Breast epithelium (tissue), 3 donors: ENCODE measurements at regions not wholly inside any gene's neighbourhood (a gene's known extent, or its start where the extent isn't known, plus 50 kb on each side); places are given as distances from the start of the nearest gene placed in this dataset.

ENCODE experiments used
- CTCF ChIP-seq, 3 donors: fragments of 450-650 bp; IDR thresholded peaks; one replicate each; pipeline ENCODE4 v1.5.1; 2016 to 2017; ENCODE audit warnings: antibody characterized with exemption in 3 of 3, mild to moderate bottlenecking in 3 of 3, moderate library complexity in 3 of 3
- POLR2A ChIP-seq: fragments of 450-650 bp; IDR thresholded peaks from one replicate; pipeline ENCODE4 v1.6.1; 2016; ENCODE audit warnings: antibody characterized with exemption, mild to moderate bottlenecking, moderate library complexity
- POLR2AphosphoS5 ChIP-seq, 3 donors: sonication (generic); formaldehyde crosslinking; IDR thresholded peaks; one replicate each; pipeline ENCODE4 v1.6.1; 2017; ENCODE audit warnings: antibody characterized with exemption in 3 of 3

DNA sequence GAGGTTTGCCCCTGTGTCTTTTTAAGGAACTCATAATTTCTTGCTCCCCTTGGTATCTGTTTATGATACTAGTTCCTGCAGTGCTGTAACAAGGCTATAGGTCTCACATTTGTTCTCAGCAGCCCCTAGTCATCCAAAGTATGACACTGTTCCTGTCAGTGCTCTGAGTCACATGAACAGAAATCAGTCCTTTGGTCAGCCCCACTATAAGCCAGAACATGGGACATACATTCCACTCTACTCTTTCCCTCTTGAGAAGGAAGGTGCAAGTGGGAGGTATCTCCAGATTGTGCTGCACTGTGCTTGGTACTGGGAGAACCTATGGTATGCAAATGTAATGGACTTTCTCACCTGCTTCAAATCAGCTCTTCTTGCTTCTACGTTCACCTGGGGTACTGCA, 87.0 kb downstream of the IARS1 start:
- TF ChIP-seq CTCF (IDR thresholded peaks at IDR 0.05): no peak
- TF ChIP-seq POLR2A: no peak
- TF ChIP-seq POLR2AphosphoS5 (IDR thresholded peaks at IDR 0.05): no peak
